ENCODE measurements at regions not wholly inside any gene's neighbourhood (a gene's known extent, or its start where the extent isn't known, plus 50 kb on each side); places are given as distances from the start of the nearest gene placed in this dataset.

- 65 to 69% (median 68%) methylated on average over 8 of the region's 8 CpGs for WGBS, 3 donors
- intact Hi-C loops (cut with DNase I) = no loop called here
- ATAC-seq (no peak), DNase-seq (no peak)
- Histone ChIP-seq H3K27me3 (ENCODE audit: insufficient read depth in 3 of 3, low read length in 2 of 3) (no peaks in the 10 kb centered on the region), H3K4me3 (no peak overlapping the region), H3K4me1 (no peaks in the 10 kb centered on the region), H3K9me3 (no peaks in the 10 kb centered on the region), H3K36me3 (ENCODE audit: insufficient read depth in 1 of 2, low read depth in 1 of 2) (no peaks in the 10 kb centered on the region), H3K27ac (no peak overlapping the region)
- TF ChIP-seq, protein P1, sequence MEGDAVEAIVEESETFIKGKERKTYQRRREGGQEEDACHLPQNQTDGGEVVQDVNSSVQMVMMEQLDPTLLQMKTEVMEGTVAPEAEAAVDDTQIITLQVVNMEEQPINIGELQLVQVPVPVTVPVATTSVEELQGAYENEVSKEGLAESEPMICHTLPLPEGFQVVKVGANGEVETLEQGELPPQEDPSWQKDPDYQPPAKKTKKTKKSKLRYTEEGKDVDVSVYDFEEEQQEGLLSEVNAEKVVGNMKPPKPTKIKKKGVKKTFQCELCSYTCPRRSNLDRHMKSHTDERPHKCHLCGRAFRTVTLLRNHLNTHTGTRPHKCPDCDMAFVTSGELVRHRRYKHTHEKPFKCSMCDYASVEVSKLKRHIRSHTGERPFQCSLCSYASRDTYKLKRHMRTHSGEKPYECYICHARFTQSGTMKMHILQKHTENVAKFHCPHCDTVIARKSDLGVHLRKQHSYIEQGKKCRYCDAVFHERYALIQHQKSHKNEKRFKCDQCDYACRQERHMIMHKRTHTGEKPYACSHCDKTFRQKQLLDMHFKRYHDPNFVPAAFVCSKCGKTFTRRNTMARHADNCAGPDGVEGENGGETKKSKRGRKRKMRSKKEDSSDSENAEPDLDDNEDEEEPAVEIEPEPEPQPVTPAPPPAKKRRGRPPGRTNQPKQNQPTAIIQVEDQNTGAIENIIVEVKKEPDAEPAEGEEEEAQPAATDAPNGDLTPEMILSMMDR (IDR thresholded peaks at IDR 0.05) = no peak
Measured at GRCh38 chr4:58749206-58749605, 1639.0 kb upstream of the IGFBP7 start.

DNA sequence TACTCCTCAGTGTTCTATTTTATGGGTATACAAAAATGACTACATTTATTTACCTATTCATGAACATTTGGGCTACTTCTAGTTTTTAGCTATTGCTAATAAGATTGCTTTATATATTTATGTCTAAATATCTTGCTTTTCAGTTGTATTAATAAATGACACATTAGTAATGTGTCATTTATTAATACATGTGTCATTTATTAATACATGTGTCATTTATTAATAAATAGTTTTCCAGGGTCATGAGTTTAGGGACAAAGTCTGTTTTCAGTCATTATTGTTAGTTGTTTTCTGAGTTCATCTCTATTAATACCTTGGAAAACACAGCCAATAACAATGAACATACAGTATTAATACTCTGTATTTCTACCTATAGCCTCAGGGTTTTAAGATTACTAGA is 1630.7 kb upstream of the IGFBP7 start:
- Histone ChIP-seq H3K4me3 (no peak overlapping the region), H3K27me3 (ENCODE audit: insufficient read depth in 3 of 3, low read length in 2 of 3) (no peaks in the 10 kb centered on the region), H3K36me3 (ENCODE audit: insufficient read depth in 1 of 2, low read depth in 1 of 2) (no peaks in the 10 kb centered on the region), H3K4me1 (no peaks in the 10 kb centered on the region), H3K9me3 (no peaks in the 10 kb centered on the region), H3K27ac (no peak overlapping the region)
- DNase-seq = no peak
- intact Hi-C loops (cut with DNase I) = no loop called here
- TF ChIP-seq, protein P1 (IDR thresholded peaks at IDR 0.05) = no peak
- ATAC-seq = no peak

GRCh38 chr4:58739275-58739674 is 1629.1 kb upstream of the IGFBP7 start:
- ATAC-seq (no peak), DNase-seq (no peak)
- intact Hi-C loops (cut with DNase I) = no loop called here
- Histone ChIP-seq H3K9me3 (no peaks in the 10 kb centered on the region), H3K27me3 (ENCODE audit: insufficient read depth in 3 of 3, low read length in 2 of 3) (no peaks in the 10 kb centered on the region), H3K4me3 (no peak overlapping the region), H3K27ac (no peak overlapping the region), H3K4me1 (no peaks in the 10 kb centered on the region), H3K36me3 (ENCODE audit: insufficient read depth in 1 of 2, low read depth in 1 of 2) (no peaks in the 10 kb centered on the region)
- 93 to 98% (median 93%) methylated on average over 1 of the region's 1 CpG for WGBS, 3 donors
- TF ChIP-seq, protein P1 (IDR thresholded peaks at IDR 0.05) = no peak

GRCh38 chr4:58738375-58738774 is 1628.2 kb upstream of the IGFBP7 start:
- Histone ChIP-seq H3K27me3 (ENCODE audit: insufficient read depth in 3 of 3, low read length in 2 of 3) (no peaks in the 10 kb centered on the region), H3K36me3 (ENCODE audit: insufficient read depth in 1 of 2, low read depth in 1 of 2) (no peaks in the 10 kb centered on the region), H3K4me3 (no peak overlapping the region), H3K9me3 (no peaks in the 10 kb centered on the region), H3K4me1 (no peaks in the 10 kb centered on the region), H3K27ac (no peak overlapping the region)
- DNase-seq (no peak), ATAC-seq (no peak)
- TF ChIP-seq, protein P1 (IDR thresholded peaks at IDR 0.05) = no peak
- intact Hi-C loops (cut with DNase I) = no loop called here

- TF ChIP-seq, protein P1 (IDR thresholded peaks at IDR 0.05) = no peak
- Histone ChIP-seq H3K4me1 (no peaks in the 10 kb centered on the region), H3K27me3 (ENCODE audit: insufficient read depth in 3 of 3, low read length in 2 of 3) (no peaks in the 10 kb centered on the region), H3K4me3 (no peak overlapping the region), H3K36me3 (ENCODE audit: insufficient read depth in 1 of 2, low read depth in 1 of 2) (no peaks in the 10 kb centered on the region), H3K9me3 (no peaks in the 10 kb centered on the region), H3K27ac (no peak overlapping the region)
- WGBS, 3 donors = 39 to 62% (median 62%) methylated on average over 1 of the region's 1 CpG
- no peak for ATAC-seq
- intact Hi-C loops (cut with DNase I) = no loop called here
- DNase-seq = no peak
Measured at GRCh38 chr4:58734030-58734674, 1624.0 kb upstream of the IGFBP7 start.

All from psoas muscle (tissue), 7 donors.